Chondrocyte (in vitro differentiated cells): ENCODE measurements at regions not wholly inside any gene's neighbourhood (a gene's known extent, or its start where the extent isn't known, plus 50 kb on each side); places are given as distances from the start of the nearest gene placed in this dataset.
"Not testable (repeated sequence)": the region's sequence is repeated elsewhere in the genome, so short reads cannot be mapped to it uniquely, and the experiment has no call there.

Experiments
- DNase-seq: peaks from one replicate; pipeline ENCODE4 v3.0.0; 2021; ENCODE audit warnings: mixed read lengths, low spot score
- H3K27ac Mint-ChIP-seq: one replicate; pipeline ENCODE4 v1.8.0; 2021; ENCODE audit warnings: mild to moderate bottlenecking, moderate library complexity, mixed read lengths; ENCODE audit not compliant: unreplicated experiment
- H3K27me3 Mint-ChIP-seq: 2 replicates; pipeline ENCODE4 v1.8.0; 2021; ENCODE audit warnings: low read depth, mixed read lengths
- H3K36me3 Mint-ChIP-seq: 2 replicates; pipeline ENCODE4 v1.8.0; 2021; ENCODE audit warnings: low read depth, mixed read lengths
- H3K4me1 Mint-ChIP-seq: 2 replicates; pipeline ENCODE4 v1.8.0; 2021; ENCODE audit warnings: low read depth, mild to moderate bottlenecking, mixed read lengths
- H3K4me3 Mint-ChIP-seq: one replicate; pipeline ENCODE4 v1.8.0; 2021; ENCODE audit warnings: mild to moderate bottlenecking, moderate library complexity, mixed read lengths; ENCODE audit not compliant: unreplicated experiment
- H3K9me3 Mint-ChIP-seq: 2 replicates; pipeline ENCODE4 v1.8.0; 2021; ENCODE audit warnings: low read depth, mixed read lengths
- CTCF ChIP-seq: fragments of 200-600 bp; sonication (generic); IDR thresholded peaks from 2 replicates; pipeline ENCODE4 v1.5.0; 2021; ENCODE audit warnings: antibody characterized with exemption, mild to moderate bottlenecking, moderate library complexity

GRCh38 chr5:174503461-174504265, 220.7 kb upstream of the MSX2 start:
- H3K9me3 Mint-ChIP-seq: peaks cover 5% of the 10 kb centered on the region
- DNase-seq: no peak

GRCh38 chr5:174504266-174504726, 220.1 kb upstream of the MSX2 start:
- DNase-seq: no peak
- Mint-ChIP-seq H3K27me3 (peaks cover 19% of the 10 kb centered on the region), H3K27ac (no peak overlapping the region), H3K9me3 (peaks cover 5% of the 10 kb centered on the region), H3K4me1 (no peaks in the 10 kb centered on the region), H3K36me3 (no peaks in the 10 kb centered on the region), H3K4me3 (no peak overlapping the region)
- TF ChIP-seq CTCF: no peak

More at GRCh38 chr5:174503461-174504265, 220.7 kb upstream of the MSX2 start:
- H3K27ac Mint-ChIP-seq: no peak overlapping the region
- H3K36me3 Mint-ChIP-seq: no peaks in the 10 kb centered on the region
- H3K4me3 Mint-ChIP-seq: no peak overlapping the region
- peaks cover 19% of the 10 kb centered on the region for H3K27me3 Mint-ChIP-seq
- H3K4me1 Mint-ChIP-seq: no peaks in the 10 kb centered on the region
- no peak for TF ChIP-seq CTCF

- H3K4me1 Mint-ChIP-seq: no peaks in the 10 kb centered on the region
- H3K4me3 Mint-ChIP-seq: no peak overlapping the region
- TF ChIP-seq CTCF: no peak
- no peaks in the 10 kb centered on the region for H3K36me3 Mint-ChIP-seq
- H3K9me3 Mint-ChIP-seq: peaks cover under 1% of the 10 kb centered on the region
- H3K27ac Mint-ChIP-seq: no peak overlapping the region
- H3K27me3 Mint-ChIP-seq: peaks cover 20% of the 10 kb centered on the region
- no peak for DNase-seq
Observed at GRCh38 chr5:174505621-174506020, 218.8 kb upstream of the MSX2 start.

GRCh38 chr5:174510782-174511453, 213.5 kb upstream of the MSX2 start:
- peaks cover 16% of the 10 kb centered on the region for H3K27me3 Mint-ChIP-seq
- not testable (repeated sequence) for H3K36me3 Mint-ChIP-seq, H3K9me3 Mint-ChIP-seq, H3K4me3 Mint-ChIP-seq, DNase-seq, H3K4me1 Mint-ChIP-seq, H3K27ac Mint-ChIP-seq

- Mint-ChIP-seq H3K4me1 (no peaks in the 10 kb centered on the region), H3K27ac (no peak overlapping the region), H3K4me3 (no peak overlapping the region), H3K27me3 (peaks cover 15% of the 10 kb centered on the region), H3K36me3 (peaks cover 2% of the 10 kb centered on the region), H3K9me3 (peaks cover 3% of the 10 kb centered on the region)
- TF ChIP-seq CTCF: no peak
- no peak for DNase-seq
Observed at GRCh38 chr5:174511714-174512253, 212.6 kb upstream of the MSX2 start.
